H1 (cell line): ENCODE measurements at regions not wholly inside any gene's neighbourhood (a gene's known extent, or its start where the extent isn't known, plus 50 kb on each side); places are given as distances from the start of the nearest gene placed in this dataset.

Experiments used
- BCL11A ChIP-seq, 2 experiments: IDR thresholded peaks; one replicate each; pipeline ENCODE4 v1.6.1; 2011; ENCODE audit warnings: low read depth in 2 of 2, low read length in 2 of 2, mild to moderate bottlenecking in 2 of 2
- CTCF ChIP-seq, 3 experiments: IDR thresholded peaks; 1 replicate in 2 of 3; 2 replicates in 1 of 3; pipeline versions ENCODE4 v1.5.1 to v1.6.1; 2011; ENCODE audit warnings: low read length in 3 of 3, mild to moderate bottlenecking in 3 of 3, inconsistent platforms in 2 of 3, low read depth in 1 of 3, moderate library complexity in 1 of 3; ENCODE audit not compliant: insufficient read depth in 1 of 3; ENCODE audit errors: control extremely low read depth in 1 of 3
- RFX5 ChIP-seq: IDR thresholded peaks from 2 replicates; pipeline ENCODE4 v1.6.1; 2011; ENCODE audit warnings: low read depth, low read length, improper control_type of control experiment, borderline replicate concordance
- RXRA ChIP-seq: IDR thresholded peaks from 2 replicates; pipeline ENCODE4 v1.6.1; 2011; ENCODE audit warnings: low read depth, mild to moderate bottlenecking, low read length, moderate library complexity; ENCODE audit not compliant: insufficient read depth
- SRF ChIP-seq: IDR thresholded peaks from 2 replicates; pipeline ENCODE4 v1.6.1; 2011; ENCODE audit warnings: mild to moderate bottlenecking, low read depth, low read length, moderate library complexity
- TAF7 ChIP-seq: optimal IDR thresholded peaks from 2 replicates; pipeline ENCODE3; 2011; ENCODE audit warnings: low read depth, mild to moderate bottlenecking, inconsistent platforms, low read length, moderate library complexity, borderline replicate concordance
- TF ChIP-seq, protein P1 (sequence below): fragments of 300-600 bp; sonication (generic); IDR thresholded peaks from 2 replicates; pipeline ENCODE4 v1.7.1; 2012; ENCODE audit warnings: low read length, moderate library complexity, mild to moderate bottlenecking, inconsistent platforms; ENCODE audit not compliant: insufficient replicate concordance

- TF ChIP-seq, protein P1, sequence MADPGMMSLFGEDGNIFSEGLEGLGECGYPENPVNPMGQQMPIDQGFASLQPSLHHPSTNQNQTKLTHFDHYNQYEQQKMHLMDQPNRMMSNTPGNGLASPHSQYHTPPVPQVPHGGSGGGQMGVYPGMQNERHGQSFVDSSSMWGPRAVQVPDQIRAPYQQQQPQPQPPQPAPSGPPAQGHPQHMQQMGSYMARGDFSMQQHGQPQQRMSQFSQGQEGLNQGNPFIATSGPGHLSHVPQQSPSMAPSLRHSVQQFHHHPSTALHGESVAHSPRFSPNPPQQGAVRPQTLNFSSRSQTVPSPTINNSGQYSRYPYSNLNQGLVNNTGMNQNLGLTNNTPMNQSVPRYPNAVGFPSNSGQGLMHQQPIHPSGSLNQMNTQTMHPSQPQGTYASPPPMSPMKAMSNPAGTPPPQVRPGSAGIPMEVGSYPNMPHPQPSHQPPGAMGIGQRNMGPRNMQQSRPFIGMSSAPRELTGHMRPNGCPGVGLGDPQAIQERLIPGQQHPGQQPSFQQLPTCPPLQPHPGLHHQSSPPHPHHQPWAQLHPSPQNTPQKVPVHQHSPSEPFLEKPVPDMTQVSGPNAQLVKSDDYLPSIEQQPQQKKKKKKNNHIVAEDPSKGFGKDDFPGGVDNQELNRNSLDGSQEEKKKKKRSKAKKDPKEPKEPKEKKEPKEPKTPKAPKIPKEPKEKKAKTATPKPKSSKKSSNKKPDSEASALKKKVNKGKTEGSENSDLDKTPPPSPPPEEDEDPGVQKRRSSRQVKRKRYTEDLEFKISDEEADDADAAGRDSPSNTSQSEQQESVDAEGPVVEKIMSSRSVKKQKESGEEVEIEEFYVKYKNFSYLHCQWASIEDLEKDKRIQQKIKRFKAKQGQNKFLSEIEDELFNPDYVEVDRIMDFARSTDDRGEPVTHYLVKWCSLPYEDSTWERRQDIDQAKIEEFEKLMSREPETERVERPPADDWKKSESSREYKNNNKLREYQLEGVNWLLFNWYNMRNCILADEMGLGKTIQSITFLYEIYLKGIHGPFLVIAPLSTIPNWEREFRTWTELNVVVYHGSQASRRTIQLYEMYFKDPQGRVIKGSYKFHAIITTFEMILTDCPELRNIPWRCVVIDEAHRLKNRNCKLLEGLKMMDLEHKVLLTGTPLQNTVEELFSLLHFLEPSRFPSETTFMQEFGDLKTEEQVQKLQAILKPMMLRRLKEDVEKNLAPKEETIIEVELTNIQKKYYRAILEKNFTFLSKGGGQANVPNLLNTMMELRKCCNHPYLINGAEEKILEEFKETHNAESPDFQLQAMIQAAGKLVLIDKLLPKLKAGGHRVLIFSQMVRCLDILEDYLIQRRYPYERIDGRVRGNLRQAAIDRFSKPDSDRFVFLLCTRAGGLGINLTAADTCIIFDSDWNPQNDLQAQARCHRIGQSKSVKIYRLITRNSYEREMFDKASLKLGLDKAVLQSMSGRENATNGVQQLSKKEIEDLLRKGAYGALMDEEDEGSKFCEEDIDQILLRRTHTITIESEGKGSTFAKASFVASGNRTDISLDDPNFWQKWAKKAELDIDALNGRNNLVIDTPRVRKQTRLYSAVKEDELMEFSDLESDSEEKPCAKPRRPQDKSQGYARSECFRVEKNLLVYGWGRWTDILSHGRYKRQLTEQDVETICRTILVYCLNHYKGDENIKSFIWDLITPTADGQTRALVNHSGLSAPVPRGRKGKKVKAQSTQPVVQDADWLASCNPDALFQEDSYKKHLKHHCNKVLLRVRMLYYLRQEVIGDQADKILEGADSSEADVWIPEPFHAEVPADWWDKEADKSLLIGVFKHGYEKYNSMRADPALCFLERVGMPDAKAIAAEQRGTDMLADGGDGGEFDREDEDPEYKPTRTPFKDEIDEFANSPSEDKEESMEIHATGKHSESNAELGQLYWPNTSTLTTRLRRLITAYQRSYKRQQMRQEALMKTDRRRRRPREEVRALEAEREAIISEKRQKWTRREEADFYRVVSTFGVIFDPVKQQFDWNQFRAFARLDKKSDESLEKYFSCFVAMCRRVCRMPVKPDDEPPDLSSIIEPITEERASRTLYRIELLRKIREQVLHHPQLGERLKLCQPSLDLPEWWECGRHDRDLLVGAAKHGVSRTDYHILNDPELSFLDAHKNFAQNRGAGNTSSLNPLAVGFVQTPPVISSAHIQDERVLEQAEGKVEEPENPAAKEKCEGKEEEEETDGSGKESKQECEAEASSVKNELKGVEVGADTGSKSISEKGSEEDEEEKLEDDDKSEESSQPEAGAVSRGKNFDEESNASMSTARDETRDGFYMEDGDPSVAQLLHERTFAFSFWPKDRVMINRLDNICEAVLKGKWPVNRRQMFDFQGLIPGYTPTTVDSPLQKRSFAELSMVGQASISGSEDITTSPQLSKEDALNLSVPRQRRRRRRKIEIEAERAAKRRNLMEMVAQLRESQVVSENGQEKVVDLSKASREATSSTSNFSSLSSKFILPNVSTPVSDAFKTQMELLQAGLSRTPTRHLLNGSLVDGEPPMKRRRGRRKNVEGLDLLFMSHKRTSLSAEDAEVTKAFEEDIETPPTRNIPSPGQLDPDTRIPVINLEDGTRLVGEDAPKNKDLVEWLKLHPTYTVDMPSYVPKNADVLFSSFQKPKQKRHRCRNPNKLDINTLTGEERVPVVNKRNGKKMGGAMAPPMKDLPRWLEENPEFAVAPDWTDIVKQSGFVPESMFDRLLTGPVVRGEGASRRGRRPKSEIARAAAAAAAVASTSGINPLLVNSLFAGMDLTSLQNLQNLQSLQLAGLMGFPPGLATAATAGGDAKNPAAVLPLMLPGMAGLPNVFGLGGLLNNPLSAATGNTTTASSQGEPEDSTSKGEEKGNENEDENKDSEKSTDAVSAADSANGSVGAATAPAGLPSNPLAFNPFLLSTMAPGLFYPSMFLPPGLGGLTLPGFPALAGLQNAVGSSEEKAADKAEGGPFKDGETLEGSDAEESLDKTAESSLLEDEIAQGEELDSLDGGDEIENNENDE: no peak
- TF ChIP-seq BCL11A (IDR thresholded peaks at IDR 0.05; ENCODE audit: low read depth in 2 of 2, low read length in 2 of 2) (no peak), RXRA (no peak), CTCF (IDR thresholded peaks at IDR 0.05; ENCODE audit: control extremely low read depth in 1 of 3, insufficient read depth in 1 of 3, low read depth in 1 of 3, low read length in 3 of 3) (no peak), RFX5 (no peak), TAF7 (no peak), SRF (no peak)
Measured at GRCh38 chr13:111595276-111595675, 274.8 kb downstream of the TEX29 start (continued).
